ENCODE measurements at regions not wholly inside any gene's neighbourhood (a gene's known extent, or its start where the extent isn't known, plus 50 kb on each side); places are given as distances from the start of the nearest gene placed in this dataset.

- no peak for TF ChIP-seq CTCF (IDR thresholded peaks at IDR 0.05; ENCODE audit: insufficient read depth, low read length, missing control alignments)
- H3K4me3 ChIP-seq (ENCODE audit: low read depth, low read length): no peak overlapping the region
- POLR2A ChIA-PET: no interaction called here
- DNase-seq (ENCODE audit: low read depth, low spot score): no peak
- CTCF ChIA-PET: no interaction called here
These were observed 85.2 kb upstream of the SGCE start for GRCh38 chr7:94741179-94741578.

- POLR2A ChIA-PET: interaction anchor here (0.7 kb wide), 1 partner anchor 686 kb away, joined by 3 read pairs; no protein-coding TSS in a partner anchor
These were observed 92.4 kb upstream of the SGCE start for GRCh38 chr7:94748376-94748775.

GRCh38 chr7:94760446-94761100 is 104.6 kb upstream of the SGCE start:
- POLR2A ChIA-PET: no interaction called here
- H3K4me3 ChIP-seq (ENCODE audit: low read depth, low read length): no peak overlapping the region
- CTCF ChIA-PET: no interaction called here
- TF ChIP-seq CTCF (IDR thresholded peaks at IDR 0.05; ENCODE audit: insufficient read depth, low read length, missing control alignments): no peak
- DNase-seq (ENCODE audit: low read depth, low spot score): no peak

More at GRCh38 chr7:94748376-94748775, 92.4 kb upstream of the SGCE start:
- no peak for DNase-seq (ENCODE audit: low read depth, low spot score)
- CTCF ChIA-PET: no interaction called here
- no peak overlapping the region for H3K4me3 ChIP-seq (ENCODE audit: low read depth, low read length)
- no peak for TF ChIP-seq CTCF (IDR thresholded peaks at IDR 0.05; ENCODE audit: insufficient read depth, low read length, missing control alignments)

GRCh38 chr7:94761451-94761850 is 105.5 kb upstream of the SGCE start:
- ChIA-PET CTCF (no interaction called here), POLR2A (no interaction called here)
- no peak for DNase-seq (ENCODE audit: low read depth, low spot score)
- TF ChIP-seq CTCF (IDR thresholded peaks at IDR 0.05; ENCODE audit: insufficient read depth, low read length, missing control alignments): no peak
- no peak overlapping the region for H3K4me3 ChIP-seq (ENCODE audit: low read depth, low read length)

GRCh38 chr7:94763268-94763667 is 107.3 kb upstream of the SGCE start:
- no peak for TF ChIP-seq CTCF (IDR thresholded peaks at IDR 0.05; ENCODE audit: insufficient read depth, low read length, missing control alignments)
- CTCF ChIA-PET: interaction anchor here (0.9 kb wide), 1 partner anchor 713 kb away, joined by 3 read pairs; no protein-coding TSS in a partner anchor
- no peak for DNase-seq (ENCODE audit: low read depth, low spot score)
- H3K4me3 ChIP-seq (ENCODE audit: low read depth, low read length): no peak overlapping the region
- POLR2A ChIA-PET: no interaction called here

- H3K4me3 ChIP-seq (ENCODE audit: low read depth, low read length): no peak overlapping the region
- DNase-seq (ENCODE audit: low read depth, low spot score): no peak
- TF ChIP-seq CTCF (IDR thresholded peaks at IDR 0.05; ENCODE audit: insufficient read depth, low read length, missing control alignments): no peak
- ChIA-PET CTCF (no interaction called here), POLR2A (no interaction called here)
These were observed 113.8 kb upstream of the SGCE start for GRCh38 chr7:94769724-94770123.
